ENCODE measurements at regions not wholly inside any gene's neighbourhood (a gene's known extent, or its start where the extent isn't known, plus 50 kb on each side); places are given as distances from the start of the nearest gene placed in this dataset.
"Not testable (repeated sequence)": the region's sequence is repeated elsewhere in the genome, so short reads cannot be mapped to it uniquely, and the experiment has no call there.

DNA sequence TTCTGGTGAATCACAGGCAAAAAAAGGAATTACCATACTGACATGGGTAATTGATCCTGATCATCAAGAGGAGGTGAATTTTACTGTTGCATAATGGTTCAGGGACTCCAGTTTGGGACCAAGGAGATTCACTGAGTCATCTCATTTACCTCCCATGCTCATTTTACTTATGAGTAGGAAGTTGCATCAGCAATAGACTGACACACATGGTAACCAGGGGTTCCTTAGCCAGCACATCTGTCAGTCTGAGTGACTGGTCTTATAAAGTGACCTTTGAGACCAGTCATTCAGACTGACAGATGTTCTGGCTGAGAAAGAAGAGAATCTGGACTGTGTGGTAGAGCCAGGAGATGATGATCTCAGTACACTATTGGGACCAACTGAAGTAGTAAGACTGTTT lies 384.6 kb upstream of the CD180 start:
- H3K36me3 Mint-ChIP-seq (ENCODE audit: insufficient read depth in 2 of 2), result no peaks in the 10 kb centered on the region
- no peak overlapping the region for H3K27ac Mint-ChIP-seq
- no peak for DNase-seq
- no peaks in the 10 kb centered on the region for H3K27me3 Mint-ChIP-seq (ENCODE audit: low read depth)
- H3K4me1 Mint-ChIP-seq (ENCODE audit: low read depth), result no peaks in the 10 kb centered on the region
- no peak overlapping the region for H3K4me3 Mint-ChIP-seq
- peak; percentile 86 to 97 for ATAC-seq (replicated peaks in 1 of 2)
- H3K9me3 Mint-ChIP-seq, result no peaks in the 10 kb centered on the region

DNA sequence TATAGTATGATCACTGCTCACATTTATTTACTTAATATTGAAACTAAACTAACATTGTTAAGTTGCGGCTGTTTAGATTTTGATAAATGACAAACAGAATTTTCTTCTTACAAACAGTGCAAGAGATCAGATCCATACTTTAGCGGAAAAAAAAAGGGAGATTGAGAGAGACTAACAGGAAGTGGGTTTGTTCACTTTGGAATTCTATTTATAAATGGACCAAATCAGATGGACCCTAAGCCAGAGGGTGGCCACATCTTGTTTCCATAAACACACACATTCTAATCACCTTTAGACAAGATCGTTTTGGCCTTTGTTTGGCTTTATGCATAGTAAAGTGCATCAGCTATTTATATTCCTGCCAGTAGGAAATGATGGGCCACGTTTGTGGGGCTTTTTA lies 381.4 kb upstream of the CD180 start:
- peaks cover 3 to 11% of the 10 kb centered on the region in 2 donors for H3K36me3 Mint-ChIP-seq (ENCODE audit: insufficient read depth in 2 of 2)
- ATAC-seq (replicated peaks in 1 of 2), result no peak
- DNase-seq, result no peak
- no peaks in the 10 kb centered on the region for H3K27me3 Mint-ChIP-seq (ENCODE audit: low read depth)
- H3K4me3 Mint-ChIP-seq, result no peak overlapping the region
- peaks cover 10 to 14% of the 10 kb centered on the region in 2 donors for H3K9me3 Mint-ChIP-seq
- H3K27ac Mint-ChIP-seq, result no peak overlapping the region
- H3K4me1 Mint-ChIP-seq (ENCODE audit: low read depth), result no peaks in the 10 kb centered on the region

DNA sequence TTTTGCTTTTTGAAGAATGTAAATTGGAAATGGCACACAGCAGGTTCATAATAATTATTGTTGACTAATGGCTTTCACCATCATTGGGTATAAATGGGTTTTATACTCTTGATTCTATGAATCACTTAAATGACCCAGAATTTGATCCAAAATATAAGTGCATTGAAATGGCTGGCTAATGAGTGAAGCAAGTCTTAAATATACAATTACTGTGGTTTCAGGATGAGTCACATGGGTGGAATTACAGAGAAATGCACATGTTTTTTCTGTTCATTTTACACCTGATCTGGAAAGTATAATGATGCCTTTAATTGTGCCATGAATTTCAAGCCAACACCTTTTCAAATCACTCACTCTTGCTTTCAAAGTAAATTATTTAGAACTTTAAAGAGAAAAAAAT lies 380.8 kb upstream of the CD180 start:
- DNase-seq (no peak), ATAC-seq (replicated peaks in 1 of 2) (no peak)
- Mint-ChIP-seq H3K27me3 (ENCODE audit: low read depth) (no peaks in the 10 kb centered on the region), H3K27ac (no peak overlapping the region), H3K4me1 (ENCODE audit: low read depth) (no peaks in the 10 kb centered on the region), H3K9me3 (peaks cover 10 to 15% of the 10 kb centered on the region in 2 donors), H3K36me3 (ENCODE audit: insufficient read depth in 2 of 2) (peaks cover 3 to 11% of the 10 kb centered on the region in 2 donors), H3K4me3 (no peak overlapping the region)

DNA sequence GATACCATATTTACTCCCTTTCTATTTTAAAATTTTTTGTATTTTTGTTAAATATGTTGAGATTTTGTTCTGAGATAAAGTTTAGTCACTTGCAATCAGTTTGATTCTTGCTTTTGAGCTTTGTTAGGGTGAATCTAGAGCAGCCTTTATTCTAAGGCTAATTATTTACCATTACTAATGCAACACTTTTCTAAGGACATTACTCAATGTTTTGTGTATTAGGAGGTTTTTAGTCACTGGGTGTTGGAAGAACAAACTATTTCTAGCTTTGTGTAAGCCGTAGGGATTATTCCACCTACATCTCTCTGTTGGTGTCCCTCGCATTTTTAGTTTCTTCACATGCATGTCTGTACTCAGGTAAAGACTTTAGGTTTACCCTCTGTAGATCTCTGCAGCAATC lies 379.5 kb upstream of the CD180 start:
- Mint-ChIP-seq H3K9me3 (peaks cover 10 to 18% of the 10 kb centered on the region in 2 donors), H3K27me3 (ENCODE audit: low read depth) (no peaks in the 10 kb centered on the region), H3K36me3 (ENCODE audit: insufficient read depth in 2 of 2) (peaks cover 3 to 11% of the 10 kb centered on the region in 2 donors), H3K27ac (no peak overlapping the region), H3K4me1 (ENCODE audit: low read depth) (no peaks in the 10 kb centered on the region), H3K4me3 (no peak overlapping the region)
- ATAC-seq (replicated peaks in 1 of 2), result no peak
- no peak for DNase-seq

DNA sequence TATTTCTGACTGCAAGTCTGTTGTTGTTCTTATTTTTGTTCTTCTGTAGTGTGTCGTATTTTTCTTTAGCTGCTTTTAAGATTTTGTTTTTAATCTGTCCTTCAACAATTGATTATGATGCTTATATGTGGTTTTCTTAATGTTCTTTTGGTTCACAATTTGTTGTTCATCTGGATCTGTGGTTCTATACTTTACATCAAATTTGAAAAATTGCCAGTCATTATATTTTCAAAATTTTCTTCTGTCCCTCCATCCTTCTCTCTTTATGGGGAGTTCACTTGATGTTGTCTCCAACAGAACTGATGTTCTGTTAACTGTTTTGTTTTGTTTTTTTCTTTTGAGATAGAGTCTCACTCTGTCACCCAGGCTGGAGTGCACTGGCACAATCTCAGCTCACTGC lies 378.5 kb upstream of the CD180 start:
- H3K4me1 Mint-ChIP-seq (ENCODE audit: low read depth), result no peaks in the 10 kb centered on the region
- H3K27ac Mint-ChIP-seq, result no peak overlapping the region
- no peak for DNase-seq
- peaks cover 3 to 11% of the 10 kb centered on the region in 2 donors for H3K36me3 Mint-ChIP-seq (ENCODE audit: insufficient read depth in 2 of 2)
- ATAC-seq (replicated peaks in 1 of 2), result no peak
- H3K4me3 Mint-ChIP-seq, result no peak overlapping the region
- H3K27me3 Mint-ChIP-seq (ENCODE audit: low read depth), result no peaks in the 10 kb centered on the region
- peaks cover 10 to 18% of the 10 kb centered on the region in 2 donors for H3K9me3 Mint-ChIP-seq

DNA sequence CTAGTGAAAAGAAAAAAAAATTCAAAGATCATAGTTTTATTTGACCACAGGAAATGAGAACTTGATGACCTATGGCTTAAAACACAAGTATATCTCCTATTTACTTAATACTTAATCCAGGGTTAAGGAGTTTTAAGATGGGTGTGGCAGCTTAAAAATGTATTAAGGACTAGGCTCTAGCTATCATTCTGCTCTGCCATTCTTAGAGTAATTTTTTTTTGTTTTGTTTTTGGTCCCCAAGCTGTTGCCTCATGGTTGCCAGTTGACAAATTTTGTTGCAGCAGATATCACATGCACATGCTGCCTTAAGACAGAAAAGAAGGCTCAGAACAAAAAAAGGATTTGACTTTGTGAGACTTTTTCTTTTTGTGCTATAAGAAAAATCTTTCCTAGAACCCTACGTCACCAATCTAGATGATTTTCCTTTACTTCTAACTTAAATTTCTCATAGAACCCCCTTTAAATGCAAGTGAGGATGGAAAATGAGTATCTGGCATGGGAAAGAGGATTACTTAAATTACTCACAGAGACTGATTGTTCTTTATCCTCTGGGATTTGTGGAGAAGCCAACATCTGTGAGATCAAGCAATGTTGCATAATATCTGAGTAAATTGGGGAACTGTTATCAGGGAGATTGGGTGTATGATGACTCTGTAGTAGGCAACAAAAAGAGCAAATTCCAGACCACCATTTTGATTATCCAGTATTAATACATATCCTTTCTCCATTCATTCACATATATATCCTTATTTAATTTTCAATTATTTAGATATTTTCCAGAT lies 364.7 kb upstream of the CD180 start:
- Mint-ChIP-seq H3K4me3 (no peak overlapping the region), H3K4me1 (ENCODE audit: low read depth) (peaks cover 5% of the 10 kb centered on the region), H3K27me3 (ENCODE audit: low read depth) (no peaks in the 10 kb centered on the region), H3K27ac (no peak overlapping the region), H3K36me3 (ENCODE audit: insufficient read depth in 2 of 2) (peaks cover 4 to 7% of the 10 kb centered on the region in 2 donors), H3K9me3 (peaks cover 3 to 11% of the 10 kb centered on the region in 2 donors)
- no peak for DNase-seq
- no peak for ATAC-seq (replicated peaks in 1 of 2)

DNA sequence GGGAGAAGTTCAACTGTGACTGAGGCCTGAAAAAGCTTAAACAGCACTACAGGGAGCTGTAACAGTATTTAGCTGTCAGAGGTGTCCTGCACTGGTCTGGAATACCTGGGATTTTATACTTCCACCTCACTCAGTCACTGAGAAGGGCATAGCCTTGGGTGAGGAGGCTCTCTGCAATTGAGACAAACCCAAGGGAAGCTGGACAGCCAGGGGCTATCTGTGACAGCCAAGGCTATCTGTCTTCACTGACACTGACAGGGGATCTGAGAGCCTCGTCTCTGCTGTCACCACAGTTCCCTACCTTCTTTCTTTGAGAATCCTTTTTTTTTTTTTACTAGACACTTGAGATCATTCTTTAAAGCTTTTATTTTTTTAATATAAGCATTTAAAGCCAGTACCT lies 356.2 kb upstream of the CD180 start:
- DNase-seq, result no peak
- no peaks in the 10 kb centered on the region for H3K36me3 Mint-ChIP-seq (ENCODE audit: insufficient read depth in 2 of 2)
- H3K27me3 Mint-ChIP-seq (ENCODE audit: low read depth), result no peaks in the 10 kb centered on the region
- no peak overlapping the region for H3K4me3 Mint-ChIP-seq
- H3K27ac Mint-ChIP-seq, result no peak overlapping the region
- no peak for ATAC-seq (replicated peaks in 1 of 2)
- H3K9me3 Mint-ChIP-seq, result no peaks in the 10 kb centered on the region
- peaks cover 7% of the 10 kb centered on the region for H3K4me1 Mint-ChIP-seq (ENCODE audit: low read depth)

DNA sequence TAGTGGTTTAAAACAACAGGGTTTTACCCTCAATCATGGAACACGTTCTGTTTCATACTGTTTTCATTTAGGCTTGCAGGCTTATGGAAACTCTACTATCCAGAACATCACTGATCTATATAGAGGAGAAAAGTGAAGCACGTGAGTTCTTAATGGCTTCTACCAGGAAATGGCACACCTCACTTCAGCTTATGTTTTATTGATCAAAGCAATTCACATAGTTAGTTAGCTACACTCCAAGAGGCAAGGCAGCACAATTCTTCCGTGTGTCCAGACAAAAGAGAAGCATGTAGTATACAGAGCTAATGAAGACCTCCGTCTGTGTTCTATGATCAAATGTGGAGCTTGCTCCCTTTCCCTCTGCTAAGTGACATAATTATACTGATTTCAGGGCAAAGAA lies 353.3 kb upstream of the CD180 start:
- H3K4me1 Mint-ChIP-seq (ENCODE audit: low read depth), result peaks cover 10% of the 10 kb centered on the region
- no peaks in the 10 kb centered on the region for H3K36me3 Mint-ChIP-seq (ENCODE audit: insufficient read depth in 2 of 2)
- no peak for ATAC-seq (replicated peaks in 1 of 2)
- no peak overlapping the region for H3K4me3 Mint-ChIP-seq
- H3K27ac Mint-ChIP-seq, result no peak overlapping the region
- DNase-seq, result no peak
- H3K27me3 Mint-ChIP-seq (ENCODE audit: low read depth), result no peaks in the 10 kb centered on the region
- no peaks in the 10 kb centered on the region for H3K9me3 Mint-ChIP-seq

DNA sequence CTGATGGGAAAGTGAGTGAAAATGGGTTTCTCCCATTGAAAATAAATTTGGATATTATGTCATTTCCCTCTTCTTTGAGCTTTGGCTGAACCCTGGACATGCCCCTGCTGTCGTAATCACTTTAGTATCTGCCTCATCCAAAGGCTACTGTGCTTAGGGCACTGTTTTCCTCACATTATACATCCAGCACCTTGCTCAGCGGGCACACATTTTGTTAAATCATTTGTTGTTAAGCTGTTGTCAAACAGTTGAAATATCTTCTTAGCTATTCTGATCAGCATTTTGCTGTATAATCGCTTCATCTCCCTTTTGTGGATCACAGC lies 352.7 kb upstream of the CD180 start:
- no peak overlapping the region for H3K4me3 Mint-ChIP-seq
- H3K27ac Mint-ChIP-seq, result no peak overlapping the region
- DNase-seq (no peak), ATAC-seq (replicated peaks in 1 of 2) (no peak)
- no peaks in the 10 kb centered on the region for H3K36me3 Mint-ChIP-seq (ENCODE audit: insufficient read depth in 2 of 2)
- H3K9me3 Mint-ChIP-seq, result no peaks in the 10 kb centered on the region
- no peaks in the 10 kb centered on the region for H3K27me3 Mint-ChIP-seq (ENCODE audit: low read depth)
- peaks cover 10% of the 10 kb centered on the region for H3K4me1 Mint-ChIP-seq (ENCODE audit: low read depth)

DNA sequence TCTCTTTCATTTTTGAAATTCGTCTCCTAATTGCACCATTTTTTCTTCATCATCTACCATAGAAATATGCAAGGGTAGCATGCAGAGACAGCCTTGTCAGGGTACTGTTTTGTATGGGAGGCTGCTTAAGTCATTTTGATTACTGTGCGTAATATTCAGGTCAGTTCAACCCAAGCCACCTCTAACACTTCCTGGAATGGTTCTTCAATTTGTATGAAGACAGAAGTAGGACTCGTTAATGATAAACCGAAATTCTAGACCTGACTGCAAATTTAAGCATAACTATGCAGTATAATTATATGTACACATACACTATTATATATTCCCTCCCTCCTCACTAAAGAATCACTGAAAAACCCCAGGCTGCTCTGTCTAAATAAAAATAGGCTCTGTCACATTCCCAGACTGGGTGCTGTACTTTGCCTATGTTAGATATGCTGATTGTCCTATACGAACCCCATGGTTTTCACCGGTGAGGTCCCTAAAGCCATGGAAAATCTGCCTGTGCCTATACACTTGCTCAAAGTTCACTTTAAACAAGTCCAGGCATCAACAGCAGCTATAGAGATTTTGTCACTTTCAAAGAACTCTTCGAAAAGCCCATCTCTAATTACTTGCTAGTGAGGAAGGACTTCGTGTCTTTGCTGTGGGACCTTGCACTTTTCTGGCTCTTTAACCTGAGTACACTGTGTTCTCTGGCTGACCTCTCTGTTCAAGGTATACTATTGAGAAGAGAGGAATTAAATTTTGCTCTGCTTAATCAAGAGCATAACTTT lies 352.1 kb upstream of the CD180 start:
- H3K36me3 Mint-ChIP-seq (ENCODE audit: insufficient read depth in 2 of 2), result no peaks in the 10 kb centered on the region
- no peaks in the 10 kb centered on the region for H3K9me3 Mint-ChIP-seq
- H3K4me3 Mint-ChIP-seq, result peak overlapping the region in 1 of 2 donors; percentile 49
- no peaks in the 10 kb centered on the region for H3K27me3 Mint-ChIP-seq (ENCODE audit: low read depth)
- DNase-seq (no peak), ATAC-seq (replicated peaks in 1 of 2) (no peak)
- peaks cover 10% of the 10 kb centered on the region for H3K4me1 Mint-ChIP-seq (ENCODE audit: low read depth)
- no peak overlapping the region for H3K27ac Mint-ChIP-seq

DNA sequence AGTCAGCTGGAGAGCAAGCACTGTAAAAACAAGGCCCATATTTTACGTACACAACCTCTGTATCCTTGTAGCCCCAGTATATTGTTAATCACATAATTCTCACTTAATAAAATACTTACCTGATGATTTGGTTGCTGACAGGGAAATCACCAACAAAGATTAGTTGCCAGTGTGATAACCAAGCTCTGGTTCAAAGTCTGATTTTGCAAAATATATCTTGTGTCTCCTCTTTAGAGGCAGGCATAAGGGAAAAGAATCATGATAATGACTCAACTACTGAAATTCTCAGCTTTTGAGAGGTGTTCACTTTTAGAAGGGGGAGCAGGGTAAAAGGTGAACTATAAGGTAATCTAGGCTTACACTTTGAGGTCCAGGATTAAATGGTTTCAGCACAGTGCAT lies 351.1 kb upstream of the CD180 start:
- Mint-ChIP-seq H3K4me1 (ENCODE audit: low read depth) (peaks cover 10% of the 10 kb centered on the region), H3K27ac (no peak overlapping the region)

DNA sequence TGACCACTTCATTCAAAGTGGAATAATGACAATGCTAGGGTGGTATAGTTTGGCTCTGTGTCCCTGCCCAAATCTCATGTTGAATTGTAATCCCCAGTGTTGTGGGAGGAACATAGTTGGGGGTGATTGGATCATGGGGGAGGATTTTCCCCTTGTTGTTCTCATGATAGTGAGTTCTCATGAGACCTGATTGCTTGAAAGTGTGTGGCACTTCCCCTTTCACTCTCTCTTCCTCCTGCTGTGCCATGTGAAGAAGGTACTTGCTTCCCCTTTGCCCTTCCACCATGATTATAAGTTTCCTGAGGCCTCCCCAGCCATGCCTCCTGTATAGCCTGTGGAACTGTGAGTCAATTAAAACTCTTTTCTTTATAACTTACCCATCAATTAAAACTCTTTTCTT lies 348.3 kb upstream of the CD180 start:
- peaks cover 10% of the 10 kb centered on the region for H3K4me1 Mint-ChIP-seq (ENCODE audit: low read depth)
- H3K27ac Mint-ChIP-seq; DNase-seq; H3K27me3 Mint-ChIP-seq (ENCODE audit: low read depth); H3K4me3 Mint-ChIP-seq; ATAC-seq (replicated peaks in 1 of 2); H3K36me3 Mint-ChIP-seq (ENCODE audit: insufficient read depth in 2 of 2); H3K9me3 Mint-ChIP-seq: not testable (repeated sequence)

More for the DNA sequence above, 351.1 kb upstream of the CD180 start:
- peak overlapping the region in 1 of 2 donors; percentile 9 for H3K4me3 Mint-ChIP-seq
- DNase-seq, result no peak
- no peaks in the 10 kb centered on the region for H3K36me3 Mint-ChIP-seq (ENCODE audit: insufficient read depth in 2 of 2)
- no peaks in the 10 kb centered on the region for H3K9me3 Mint-ChIP-seq
- ATAC-seq (replicated peaks in 1 of 2), result no peak
- no peaks in the 10 kb centered on the region for H3K27me3 Mint-ChIP-seq (ENCODE audit: low read depth)

DNA sequence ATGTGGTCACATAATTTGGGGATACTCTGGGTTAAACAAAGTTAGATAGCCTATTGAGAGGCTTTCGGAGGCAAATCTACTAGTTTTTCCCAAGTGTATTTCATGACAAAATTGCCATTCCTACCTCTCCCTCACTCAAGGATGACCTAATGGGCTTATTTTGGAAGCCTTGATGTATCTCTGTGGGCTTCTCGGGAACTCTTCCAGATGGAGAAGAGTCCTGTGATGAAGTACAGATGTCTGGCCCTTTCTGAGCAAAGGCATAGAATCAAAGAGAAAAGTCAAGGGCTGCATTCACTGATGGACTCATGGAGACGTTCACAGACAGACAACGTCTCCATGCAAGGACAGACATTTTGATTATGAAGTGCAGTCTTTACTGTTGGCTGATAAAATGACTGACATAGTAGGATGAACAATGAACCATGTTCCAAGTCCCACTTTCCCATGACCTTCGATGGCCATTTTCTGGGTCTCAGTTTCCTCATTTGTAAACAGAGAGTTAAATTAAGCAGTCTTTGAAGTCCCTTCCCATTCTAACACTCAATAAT lies 347.2 kb upstream of the CD180 start:
- H3K27ac Mint-ChIP-seq, result no peak overlapping the region
- no peaks in the 10 kb centered on the region for H3K9me3 Mint-ChIP-seq
- DNase-seq, result no peak
- H3K27me3 Mint-ChIP-seq (ENCODE audit: low read depth), result no peaks in the 10 kb centered on the region
- no peak overlapping the region for H3K4me3 Mint-ChIP-seq
- no peak for ATAC-seq (replicated peaks in 1 of 2)
- peaks cover 10% of the 10 kb centered on the region for H3K4me1 Mint-ChIP-seq (ENCODE audit: low read depth)
- no peaks in the 10 kb centered on the region for H3K36me3 Mint-ChIP-seq (ENCODE audit: insufficient read depth in 2 of 2)

Measured in activated T-cell treated with anti-CD3 and anti-CD28 coated beads, Interleukin-2, amount 50 U/mL, for 72 hours (primary cell).